NB4 (cell line): ENCODE measurements at regions not wholly inside any gene's neighbourhood (a gene's known extent, or its start where the extent isn't known, plus 50 kb on each side); places are given as distances from the start of the nearest gene placed in this dataset.

Experiments
- MAX ChIP-seq: IDR thresholded peaks from 2 replicates; pipeline ENCODE4 v1.6.1; 2011; ENCODE audit warnings: low read depth, low read length
- POLR2A ChIP-seq: IDR thresholded peaks from 2 replicates; pipeline ENCODE4 v1.6.1; 2011; ENCODE audit warnings: mild to moderate bottlenecking; ENCODE audit not compliant: insufficient read length; ENCODE audit errors: extremely low read depth
- TF ChIP-seq, protein P1 (sequence below): IDR thresholded peaks from one replicate; pipeline ENCODE4 v1.5.1; 2012; ENCODE audit warnings: low read depth, low read length

GRCh38 chr10:118118716-118119115 is 72.0 kb upstream of the RAB11FIP2 start:
- TF ChIP-seq, protein P1, sequence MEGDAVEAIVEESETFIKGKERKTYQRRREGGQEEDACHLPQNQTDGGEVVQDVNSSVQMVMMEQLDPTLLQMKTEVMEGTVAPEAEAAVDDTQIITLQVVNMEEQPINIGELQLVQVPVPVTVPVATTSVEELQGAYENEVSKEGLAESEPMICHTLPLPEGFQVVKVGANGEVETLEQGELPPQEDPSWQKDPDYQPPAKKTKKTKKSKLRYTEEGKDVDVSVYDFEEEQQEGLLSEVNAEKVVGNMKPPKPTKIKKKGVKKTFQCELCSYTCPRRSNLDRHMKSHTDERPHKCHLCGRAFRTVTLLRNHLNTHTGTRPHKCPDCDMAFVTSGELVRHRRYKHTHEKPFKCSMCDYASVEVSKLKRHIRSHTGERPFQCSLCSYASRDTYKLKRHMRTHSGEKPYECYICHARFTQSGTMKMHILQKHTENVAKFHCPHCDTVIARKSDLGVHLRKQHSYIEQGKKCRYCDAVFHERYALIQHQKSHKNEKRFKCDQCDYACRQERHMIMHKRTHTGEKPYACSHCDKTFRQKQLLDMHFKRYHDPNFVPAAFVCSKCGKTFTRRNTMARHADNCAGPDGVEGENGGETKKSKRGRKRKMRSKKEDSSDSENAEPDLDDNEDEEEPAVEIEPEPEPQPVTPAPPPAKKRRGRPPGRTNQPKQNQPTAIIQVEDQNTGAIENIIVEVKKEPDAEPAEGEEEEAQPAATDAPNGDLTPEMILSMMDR: no peak
- no peak for TF ChIP-seq MAX
- no peak for TF ChIP-seq POLR2A
